ENCODE measurements at regions not wholly inside any gene's neighbourhood (a gene's known extent, or its start where the extent isn't known, plus 50 kb on each side); places are given as distances from the start of the nearest gene placed in this dataset.
A peak's percentile ranks its signal among the peaks of the same experiment; 100 is the strongest.

- no peak for ATAC-seq (ENCODE audit: insufficient read depth, low FRiP score)
- TF ChIP-seq CTCF (IDR thresholded peaks at IDR 0.05; ENCODE audit: control extremely low read depth, extremely low read depth): no peak
- DNase-seq: no peak
Observed at GRCh38 chr1:112061056-112061455, 71.6 kb upstream of the KCND3 start.

GRCh38 chr1:112061901-112062320, 72.4 kb upstream of the KCND3 start:
- Histone ChIP-seq H3K4me3 (no peak overlapping the region), H3K27ac (ENCODE audit: low read depth in 1 of 2, low read length in 1 of 2) (no peak overlapping the region), H3K4me1 (ENCODE audit: control insufficient read depth in 5 of 5, insufficient read depth in 5 of 5, low read length in 5 of 5) (peaks cover 0 to 4% (median 0%) of the 10 kb centered on the region in 5 donors), H3K36me3 (ENCODE audit: control insufficient read depth in 4 of 4, insufficient read depth in 4 of 4, low read length in 4 of 4) (no peaks in the 10 kb centered on the region), H3K9ac (ENCODE audit: insufficient read depth in 1 of 2, low read length in 2 of 2) (no peak overlapping the region), H3K27me3 (ENCODE audit: control insufficient read depth in 3 of 3, insufficient read depth in 3 of 3, low read length in 2 of 3) (no peaks in the 10 kb centered on the region), H3K9me3 (ENCODE audit: control insufficient read depth in 4 of 4, insufficient read depth in 3 of 4, low read length in 3 of 4) (no peaks in the 10 kb centered on the region)
- TF ChIP-seq CTCF (IDR thresholded peaks at IDR 0.05; ENCODE audit: control extremely low read depth, extremely low read depth): no peak
- 74 to 83% methylated on average over 4 of the region's 4 CpGs for WGBS, 2 donors
- DNase-seq (no peak), ATAC-seq (ENCODE audit: insufficient read depth, low FRiP score) (no peak)

More at GRCh38 chr1:112061056-112061455, 71.6 kb upstream of the KCND3 start:
- H3K4me3 ChIP-seq: no peak overlapping the region
- 89% methylated on average over 5 of the region's 5 CpGs for WGBS, 2 donors
- H3K4me1 ChIP-seq (ENCODE audit: control insufficient read depth in 5 of 5, insufficient read depth in 5 of 5, low read length in 5 of 5): peaks cover 0 to 4% (median 0%) of the 10 kb centered on the region in 5 donors
- no peaks in the 10 kb centered on the region for H3K27me3 ChIP-seq (ENCODE audit: control insufficient read depth in 3 of 3, insufficient read depth in 3 of 3, low read length in 2 of 3)
- no peak overlapping the region for H3K9ac ChIP-seq (ENCODE audit: insufficient read depth in 1 of 2, low read length in 2 of 2)
- no peaks in the 10 kb centered on the region for H3K36me3 ChIP-seq (ENCODE audit: control insufficient read depth in 4 of 4, insufficient read depth in 4 of 4, low read length in 4 of 4)
- H3K27ac ChIP-seq (ENCODE audit: low read depth in 1 of 2, low read length in 1 of 2): no peak overlapping the region
- H3K9me3 ChIP-seq (ENCODE audit: control insufficient read depth in 4 of 4, insufficient read depth in 3 of 4, low read length in 3 of 4): no peaks in the 10 kb centered on the region

- no peaks in the 10 kb centered on the region for H3K27me3 ChIP-seq (ENCODE audit: control insufficient read depth in 3 of 3, insufficient read depth in 3 of 3, low read length in 2 of 3)
- H3K9me3 ChIP-seq (ENCODE audit: control insufficient read depth in 4 of 4, insufficient read depth in 3 of 4, low read length in 3 of 4): no peaks in the 10 kb centered on the region
- no peak overlapping the region for H3K4me3 ChIP-seq
- H3K4me1 ChIP-seq (ENCODE audit: control insufficient read depth in 5 of 5, insufficient read depth in 5 of 5, low read length in 5 of 5): peaks cover 0 to 4% (median 0%) of the 10 kb centered on the region in 5 donors
- H3K36me3 ChIP-seq (ENCODE audit: control insufficient read depth in 4 of 4, insufficient read depth in 4 of 4, low read length in 4 of 4): no peaks in the 10 kb centered on the region
- ATAC-seq (ENCODE audit: insufficient read depth, low FRiP score): no peak
- WGBS, 2 donors: 63 to 69% methylated on average over 12 of the region's 12 CpGs
- no peak overlapping the region for H3K27ac ChIP-seq (ENCODE audit: low read depth in 1 of 2, low read length in 1 of 2)
- no peak overlapping the region for H3K9ac ChIP-seq (ENCODE audit: insufficient read depth in 1 of 2, low read length in 2 of 2)
- TF ChIP-seq CTCF (IDR thresholded peaks at IDR 0.05; ENCODE audit: control extremely low read depth, extremely low read depth): no peak
- peak in 1 of 3 donors; percentile 4 for DNase-seq
Observed at GRCh38 chr1:112063781-112064728, 74.6 kb upstream of the KCND3 start.
